HL-60 (cell line): ENCODE measurements at regions not wholly inside any gene's neighbourhood (a gene's known extent, or its start where the extent isn't known, plus 50 kb on each side); places are given as distances from the start of the nearest gene placed in this dataset.
"Not testable (repeated sequence)": the region's sequence is repeated elsewhere in the genome, so short reads cannot be mapped to it uniquely, and the experiment has no call there.

Source experiments
- CTCF ChIP-seq: IDR thresholded peaks from one replicate; pipeline ENCODE4 v1.5.1; 2011; ENCODE audit warnings: low read length, control low read depth, inconsistent platforms; ENCODE audit not compliant: insufficient read depth
- POLR2AphosphoS5 ChIP-seq: IDR thresholded peaks from 2 replicates; pipeline ENCODE4 v1.6.1; 2012; ENCODE audit warnings: low read depth
- REST ChIP-seq: IDR thresholded peaks from 2 replicates; pipeline ENCODE4 v1.6.1; 2012; ENCODE audit warnings: low read depth; ENCODE audit not compliant: insufficient replicate concordance

GRCh38 chr20:4619144-4619543, 67.1 kb upstream of the PRNP start:
- TF ChIP-seq POLR2AphosphoS5, CTCF, REST: not testable (repeated sequence)
